G401 (cell line): ENCODE measurements at regions not wholly inside any gene's neighbourhood (a gene's known extent, or its start where the extent isn't known, plus 50 kb on each side); places are given as distances from the start of the nearest gene placed in this dataset.
A peak's percentile ranks its signal among the peaks of the same experiment; 100 is the strongest.

ENCODE experiments used
- DNase-seq: peaks from one replicate; pipeline ENCODE4 v3.0.0-alpha.2; 2015; ENCODE audit warnings: low spot score
- in situ Hi-C: cut with HindIII; loops from 2 replicates; pipeline ENCODE4 v1.10.0; 2016; ENCODE audit warnings: low sequenced_read_pairs, mixed read lengths

DNA sequence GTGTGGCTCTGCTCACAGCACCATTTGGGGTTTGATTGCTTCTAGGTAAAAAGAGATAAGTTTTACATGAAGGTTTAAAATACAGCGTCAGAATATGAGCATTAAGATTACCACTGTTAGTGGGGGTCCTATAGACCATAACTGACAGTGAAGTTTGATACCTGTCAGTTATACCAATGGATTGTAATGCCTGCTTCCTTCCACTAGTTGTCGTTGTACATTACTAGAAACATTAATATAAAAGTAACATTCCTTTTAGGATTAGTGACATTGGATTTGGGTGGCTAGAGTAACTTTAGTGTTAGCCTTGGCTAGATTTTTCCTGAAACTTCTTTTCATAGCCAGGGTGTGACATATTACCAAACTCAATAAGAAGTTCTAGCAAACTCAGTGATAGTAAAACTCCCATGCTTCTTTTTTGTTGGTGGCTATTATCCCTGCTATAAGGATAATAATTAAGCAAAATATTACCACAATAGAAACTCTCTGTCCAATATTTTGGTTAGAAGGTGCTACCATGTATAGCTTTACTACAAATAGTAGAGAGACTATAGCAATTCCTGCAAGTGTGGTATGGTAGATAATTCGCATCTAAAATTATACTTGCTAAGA, 57.1 kb downstream of the FAM181B start:
- in situ Hi-C loops: no loop called here
- no peak for DNase-seq

DNA sequence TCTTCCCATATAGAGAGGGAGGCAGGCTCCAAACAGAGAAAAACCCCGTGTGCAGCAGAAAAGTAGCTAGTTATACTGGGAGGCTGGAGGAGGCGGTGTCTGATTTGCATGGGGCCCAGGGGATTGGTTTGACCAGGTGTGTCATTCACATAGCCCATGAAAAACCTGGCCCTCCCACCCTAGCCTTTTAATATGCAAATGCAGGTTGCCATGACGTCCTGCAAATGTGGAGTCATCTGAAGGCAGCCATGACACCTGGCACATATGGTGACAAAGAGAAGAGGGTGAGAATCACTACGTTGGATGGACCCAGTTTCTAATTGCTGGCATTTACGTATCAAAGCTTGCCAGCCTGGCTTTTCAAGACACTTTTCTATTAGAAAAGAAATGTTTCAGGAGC, 57.8 kb downstream of the FAM181B start:
- in situ Hi-C loops: no loop called here
- DNase-seq: no peak

DNA sequence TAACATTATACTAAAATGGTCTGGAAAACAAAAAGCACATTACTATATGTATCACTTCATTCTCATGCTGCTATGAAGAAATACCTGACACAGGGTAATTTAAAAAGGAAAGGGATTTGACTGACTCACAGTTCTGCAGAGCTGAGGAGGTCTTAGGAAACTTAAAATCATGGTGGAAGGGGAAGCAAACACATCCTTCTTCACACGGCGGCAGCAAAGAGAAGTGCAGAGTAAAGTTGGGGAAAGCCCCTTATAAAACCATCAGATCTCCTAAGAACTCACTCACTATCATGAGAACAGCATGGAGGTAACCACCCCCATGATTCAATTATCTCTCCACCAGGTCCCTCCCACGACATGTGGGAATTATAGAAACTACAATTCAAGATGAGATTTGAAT, 60.0 kb downstream of the FAM181B start:
- in situ Hi-C loops: no loop called here
- DNase-seq: no peak

DNA sequence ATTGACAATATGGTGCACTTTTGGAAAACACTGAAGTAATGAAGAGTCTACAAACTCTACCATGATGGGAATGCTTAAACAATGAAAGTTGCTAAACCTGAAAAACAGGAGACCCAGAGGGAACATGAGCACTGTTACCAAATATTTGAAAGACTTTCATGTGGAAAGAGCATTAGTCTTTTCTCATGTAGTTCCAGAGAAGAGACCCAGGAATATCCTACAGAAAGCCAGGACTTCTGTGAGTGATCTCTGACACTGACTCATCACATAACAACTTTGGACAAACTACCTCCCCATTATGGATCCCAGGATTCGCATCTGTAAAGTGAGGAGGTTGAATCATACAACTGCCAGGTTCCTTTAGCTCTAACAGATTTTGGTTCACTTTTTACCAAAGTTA, 62.2 kb downstream of the FAM181B start:
- in situ Hi-C loops: no loop called here

DNA sequence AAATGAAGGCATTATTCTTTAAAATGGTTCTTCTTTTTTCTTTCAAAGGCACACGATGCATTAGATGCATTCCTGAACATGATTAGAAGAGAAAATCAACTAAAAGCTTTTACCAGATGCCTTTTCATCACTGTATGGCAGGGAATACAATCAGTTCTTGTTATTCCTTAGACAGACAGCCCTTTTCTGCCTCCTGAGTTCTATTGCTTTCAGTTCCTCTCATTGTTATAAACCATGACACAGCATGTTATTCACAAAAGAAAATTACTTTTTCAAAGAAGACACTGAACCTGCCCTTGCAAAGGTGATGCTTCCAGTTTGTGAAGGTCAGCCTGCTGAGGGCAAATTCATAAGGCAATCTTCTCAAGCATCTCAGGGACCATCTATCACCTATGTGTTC, 70.1 kb downstream of the FAM181B start:
- DNase-seq: no peak
- in situ Hi-C loops: no loop called here

More for the DNA sequence above, 62.2 kb downstream of the FAM181B start:
- DNase-seq: no peak

DNA sequence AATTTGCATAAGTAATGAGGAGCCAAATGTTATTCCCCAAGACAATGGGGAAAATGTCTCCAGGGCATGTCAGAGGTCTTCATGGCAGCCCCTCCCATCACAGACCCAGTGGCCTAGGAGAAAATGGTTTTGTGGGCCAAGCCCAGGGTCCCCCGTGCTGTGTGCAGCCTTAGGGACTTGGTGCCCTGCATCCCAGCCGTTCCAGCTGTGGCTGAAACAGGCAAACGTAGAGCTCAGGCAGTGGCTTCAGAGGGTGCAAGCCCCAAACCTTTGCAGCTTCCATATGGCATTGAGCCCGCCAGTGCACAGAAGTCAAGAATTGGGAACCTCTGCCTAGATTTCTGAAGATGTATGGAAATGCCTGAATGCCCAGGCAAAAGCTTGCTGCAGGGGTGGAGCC, 79.9 kb downstream of the FAM181B start:
- DNase-seq: no peak
- in situ Hi-C loops: no loop called here

DNA sequence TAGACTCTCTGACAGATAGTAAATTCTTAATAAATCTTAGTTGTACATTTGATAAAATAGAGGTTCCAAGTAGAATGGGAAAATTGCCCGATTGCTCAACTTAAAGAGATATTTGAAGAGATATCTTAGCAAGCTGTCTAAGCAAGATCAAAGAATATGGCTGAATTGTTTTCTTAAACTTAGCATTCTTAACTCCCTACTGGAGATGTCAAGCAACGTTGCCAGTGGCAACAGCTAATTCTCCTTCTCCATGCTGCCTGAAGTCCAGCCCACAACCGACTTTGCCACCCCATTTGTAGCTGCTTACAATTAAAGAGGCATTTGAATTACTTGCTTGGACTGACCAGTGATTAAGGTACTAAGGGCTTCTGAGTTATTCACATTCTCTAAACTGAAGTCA, 94.4 kb downstream of the FAM181B start:
- in situ Hi-C loops: no loop called here
- DNase-seq: no peak

DNA sequence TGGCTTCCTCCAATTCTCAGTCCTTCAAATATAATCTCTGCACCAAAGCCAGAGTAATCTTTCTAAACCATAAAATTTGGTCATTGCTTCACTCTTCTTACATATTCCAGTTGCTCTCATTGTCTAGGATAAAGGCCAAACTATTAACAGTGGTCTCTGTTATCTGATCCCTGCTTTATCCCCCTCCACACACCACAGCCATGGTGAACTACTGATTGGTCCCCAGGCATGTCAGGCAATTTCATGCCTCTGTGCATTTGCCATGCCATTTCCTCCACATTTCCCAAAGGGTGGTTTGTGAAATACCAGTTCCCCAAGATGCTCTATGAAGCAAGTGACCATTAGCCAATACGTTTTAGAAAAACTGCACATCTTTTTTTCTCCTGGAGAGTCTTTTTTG, 97.0 kb downstream of the FAM181B start:
- DNase-seq: no peak
- in situ Hi-C loops: no loop called here

DNA sequence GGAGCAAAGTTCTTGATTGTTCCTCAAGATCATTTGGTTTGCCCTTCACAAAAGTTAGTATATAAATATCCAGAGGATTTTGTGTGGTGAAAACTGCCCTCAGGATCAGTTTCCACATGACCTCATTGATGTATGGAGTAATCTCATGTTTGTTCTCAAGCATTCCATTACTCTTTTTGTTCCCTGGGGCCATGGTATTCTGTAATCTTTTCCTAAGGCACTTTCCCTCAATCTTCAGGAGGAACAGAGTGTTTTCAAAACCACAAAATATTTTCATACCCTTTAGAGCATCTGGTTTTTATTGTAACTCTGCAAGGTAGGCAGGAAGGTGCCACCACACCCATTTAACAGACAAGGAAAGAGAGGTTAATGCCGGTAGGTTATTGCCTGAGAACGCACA, 99.6 kb downstream of the FAM181B start:
- in situ Hi-C loops: no loop called here
- no peak for DNase-seq

DNA sequence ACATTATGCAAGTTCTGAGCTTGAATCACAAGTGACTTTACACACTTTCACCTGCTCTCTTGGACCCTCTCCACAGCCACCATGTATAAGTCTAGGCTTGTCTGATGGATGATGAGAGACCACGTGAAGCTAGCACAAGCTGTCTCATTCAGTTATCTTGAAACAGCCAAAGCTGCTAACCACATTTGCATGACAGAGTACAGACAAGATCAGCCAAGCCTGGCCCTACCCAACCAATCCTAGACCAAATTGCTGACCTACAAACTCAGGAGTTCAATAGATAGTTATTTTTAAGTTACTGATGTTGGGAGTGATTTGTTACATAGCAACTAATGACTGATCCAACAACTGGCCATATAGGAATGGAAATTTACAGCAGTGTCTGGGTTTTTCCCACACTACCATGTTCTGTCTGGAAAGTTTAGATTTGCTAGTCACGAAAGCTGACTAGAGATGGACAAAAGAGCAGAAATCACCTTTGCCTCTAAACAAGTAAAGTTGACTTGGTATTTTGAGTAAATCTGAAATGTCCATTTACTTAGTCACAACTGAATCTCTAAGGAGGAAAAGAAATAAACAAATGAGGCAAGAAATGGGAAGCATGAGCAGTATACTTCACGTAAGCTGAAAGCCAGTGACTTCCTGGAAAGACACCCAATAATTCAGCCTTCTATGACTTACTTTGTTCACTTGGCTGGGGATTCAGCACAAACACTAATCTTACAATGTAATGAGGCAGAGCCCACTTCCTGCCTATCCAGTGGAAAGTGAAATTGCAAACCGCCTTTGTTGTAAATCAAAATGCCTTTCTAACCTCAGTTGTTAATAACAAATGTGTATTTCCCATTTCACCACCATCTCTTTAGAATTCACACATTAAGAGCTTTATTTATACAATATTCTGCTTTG, 101.7 kb downstream of the FAM181B start:
- no peak for DNase-seq
- in situ Hi-C loops: no loop called here

DNA sequence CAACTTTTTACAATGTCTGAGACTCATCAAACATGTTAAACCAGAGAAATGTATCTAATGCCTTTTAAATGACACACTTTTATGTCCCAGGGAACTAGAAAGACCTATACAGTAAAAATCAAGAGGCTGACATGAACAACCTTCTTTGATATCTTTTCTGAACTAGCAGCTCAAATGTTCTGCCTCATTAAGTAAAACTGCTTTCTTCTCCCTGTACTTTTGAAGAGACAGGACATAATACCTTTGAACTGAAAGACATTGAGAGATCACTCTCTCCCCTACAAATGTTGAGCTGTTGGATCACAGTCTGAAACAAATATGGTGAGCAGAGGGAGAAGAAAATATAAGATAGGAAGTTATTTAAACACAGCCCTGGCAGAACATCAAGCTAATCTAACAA, 123.0 kb downstream of the FAM181B start:
- DNase-seq: no peak
- in situ Hi-C loops: no loop called here

DNA sequence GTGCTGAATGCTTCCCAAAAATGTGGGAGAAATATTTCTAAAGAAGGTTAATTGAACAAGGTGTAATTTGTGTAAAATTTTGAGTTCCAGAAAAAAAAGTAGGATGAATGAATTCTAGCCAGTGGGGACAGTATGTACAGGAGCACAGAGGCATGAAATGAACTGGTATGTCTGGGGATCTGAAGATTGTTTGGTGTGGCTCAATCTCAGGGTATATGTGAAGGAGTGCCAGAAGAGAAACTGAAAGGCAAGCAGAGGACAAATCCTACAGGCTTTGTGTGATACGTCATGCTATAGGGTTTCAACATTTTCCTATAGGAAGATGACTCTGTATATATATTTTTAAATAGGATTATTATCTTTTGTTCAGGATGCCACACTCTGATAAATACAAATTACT, 126.9 kb downstream of the FAM181B start:
- DNase-seq: no peak
- in situ Hi-C loops: no loop called here

DNA sequence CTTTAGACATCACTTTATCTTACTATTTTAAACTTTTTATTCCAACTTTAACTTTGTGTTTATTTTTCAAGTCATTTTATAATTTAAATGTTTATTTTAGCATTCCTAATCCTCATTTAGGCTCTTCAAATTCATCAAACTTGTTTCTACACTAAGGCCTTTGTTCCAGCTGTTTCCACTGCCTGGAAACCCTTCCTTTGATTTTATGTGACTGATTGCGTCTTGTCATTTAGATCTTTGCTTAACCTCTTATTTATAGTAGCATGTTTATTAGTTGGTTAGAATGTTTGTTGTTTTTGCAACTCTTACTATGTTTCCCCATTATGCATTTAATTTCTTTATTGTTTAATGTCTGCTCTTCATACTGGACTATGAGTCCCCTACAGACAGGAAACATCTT, 132.0 kb downstream of the FAM181B start:
- in situ Hi-C loops: no loop called here
- no peak for DNase-seq

DNA sequence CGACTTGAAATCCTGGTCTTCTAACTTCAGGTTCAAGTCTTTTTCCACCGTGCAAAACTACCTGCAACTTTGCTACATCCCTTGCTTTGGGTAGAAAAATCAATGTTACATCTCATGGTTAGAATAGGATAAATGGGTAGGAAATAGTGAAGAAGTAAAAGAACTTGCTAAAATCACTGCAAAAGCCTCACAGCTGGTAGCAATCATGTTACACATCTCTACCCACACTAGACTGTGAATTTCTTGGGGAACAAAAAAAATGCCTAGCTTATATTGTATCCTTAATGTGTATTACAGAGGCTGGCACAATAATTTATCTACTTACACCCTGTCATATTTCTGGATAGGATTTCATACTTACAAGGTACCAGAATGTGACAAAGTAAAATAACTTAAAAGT, 133.8 kb downstream of the FAM181B start:
- in situ Hi-C loops: no loop called here

DNA sequence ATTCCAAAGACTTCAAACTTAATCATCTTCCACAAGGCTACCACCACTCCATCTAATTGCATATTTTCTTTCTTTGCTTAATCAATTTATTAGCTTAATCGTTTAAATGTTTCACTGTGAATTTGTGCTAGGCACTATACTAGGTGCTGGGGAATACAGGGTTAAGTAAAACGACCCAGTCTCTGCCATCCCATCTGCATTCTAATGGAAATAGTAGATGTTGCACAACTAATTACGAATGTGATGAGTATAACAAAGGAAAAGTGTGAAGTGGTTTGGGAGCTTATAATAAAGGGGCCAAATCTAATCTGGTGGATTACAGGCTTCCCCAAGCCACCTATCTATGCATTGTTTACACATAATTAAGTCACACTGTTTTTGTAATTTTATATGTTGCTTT, 147.1 kb downstream of the FAM181B start:
- in situ Hi-C loops: no loop called here
- no peak for DNase-seq

More for the DNA sequence above, 133.8 kb downstream of the FAM181B start:
- DNase-seq: no peak

DNA sequence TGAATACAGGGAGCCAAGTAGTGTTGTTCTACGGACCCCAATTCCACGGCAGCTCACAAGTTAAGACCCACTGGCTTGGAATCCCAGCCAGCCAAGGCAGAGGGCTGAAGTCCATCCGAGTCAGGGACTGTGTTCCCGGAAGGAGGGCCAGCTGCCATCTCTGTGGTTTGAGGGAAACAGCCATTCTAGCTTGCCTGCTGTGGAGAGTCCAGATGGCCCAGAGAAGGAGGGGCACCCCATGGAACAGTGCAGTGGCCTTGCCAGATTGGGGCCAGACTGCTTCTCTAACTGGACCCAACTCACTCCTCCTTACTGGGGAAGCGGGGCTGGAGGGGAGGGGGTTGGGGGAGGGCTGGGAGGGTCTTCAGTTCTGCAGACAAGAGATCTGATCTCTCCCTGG, 156.4 kb downstream of the FAM181B start:
- in situ Hi-C loops: no loop called here
- DNase-seq: peak; percentile 89

DNA sequence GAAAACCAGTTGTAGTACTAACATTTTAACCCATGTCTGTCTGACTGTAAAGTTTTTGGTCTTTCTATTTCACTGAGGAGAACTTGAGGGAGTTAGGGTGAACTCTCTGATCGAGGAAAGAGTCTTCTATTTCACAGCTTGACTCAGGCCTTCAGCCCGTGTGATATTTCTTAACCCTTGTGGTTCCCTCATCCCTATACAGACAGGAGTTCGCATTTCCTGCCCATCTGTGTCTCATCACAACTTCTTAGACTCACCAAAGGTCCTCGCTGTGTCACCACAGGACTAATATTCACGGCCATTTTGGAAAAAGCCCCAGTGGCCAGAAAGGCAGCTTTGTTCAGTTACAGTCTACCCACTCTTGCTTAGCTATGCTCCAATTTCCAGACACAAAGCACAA, 172.8 kb downstream of the FAM181B start:
- in situ Hi-C loops: no loop called here
- no peak for DNase-seq

DNA sequence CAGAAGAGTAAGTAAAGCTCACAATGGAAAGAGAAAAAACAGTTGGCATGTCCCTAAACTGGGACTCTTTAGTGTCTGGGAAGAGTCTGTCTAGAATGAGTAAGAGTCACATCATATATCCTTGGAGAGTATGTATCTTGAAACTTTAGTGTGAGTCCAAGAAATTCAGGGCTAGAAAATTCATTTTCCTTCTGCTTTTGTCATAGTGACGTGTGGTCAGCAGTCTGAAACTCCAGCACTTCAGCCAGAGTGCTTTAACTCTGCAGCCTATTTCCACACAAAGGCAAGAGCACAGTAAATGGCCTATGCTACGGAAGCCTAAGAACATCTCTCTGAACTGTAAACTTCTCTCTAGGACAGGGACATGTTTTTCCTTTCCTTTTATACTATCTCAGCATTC, 174.1 kb downstream of the FAM181B start:
- in situ Hi-C loops: no loop called here

DNA sequence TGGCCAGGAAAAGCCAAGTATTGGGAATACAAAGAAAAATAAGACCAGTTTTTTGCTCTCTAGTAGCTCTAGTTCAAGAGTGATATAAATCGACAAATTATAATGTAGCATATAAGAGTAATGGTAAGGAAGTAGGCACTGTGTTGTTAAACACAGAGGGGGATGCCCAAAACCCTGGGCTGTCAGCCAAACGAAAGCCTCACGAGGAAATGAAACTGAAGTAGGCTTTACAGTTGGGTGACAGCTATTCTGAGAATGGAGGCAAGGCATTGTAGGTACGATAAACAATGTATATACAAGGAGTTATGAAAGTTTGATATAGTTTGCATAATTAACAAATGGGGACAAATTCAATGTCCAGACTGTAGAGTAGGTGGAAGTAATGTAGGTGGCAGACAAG, 176.4 kb downstream of the FAM181B start:
- no peak for DNase-seq
- in situ Hi-C loops: no loop called here

More for the DNA sequence above, 174.1 kb downstream of the FAM181B start:
- no peak for DNase-seq

DNA sequence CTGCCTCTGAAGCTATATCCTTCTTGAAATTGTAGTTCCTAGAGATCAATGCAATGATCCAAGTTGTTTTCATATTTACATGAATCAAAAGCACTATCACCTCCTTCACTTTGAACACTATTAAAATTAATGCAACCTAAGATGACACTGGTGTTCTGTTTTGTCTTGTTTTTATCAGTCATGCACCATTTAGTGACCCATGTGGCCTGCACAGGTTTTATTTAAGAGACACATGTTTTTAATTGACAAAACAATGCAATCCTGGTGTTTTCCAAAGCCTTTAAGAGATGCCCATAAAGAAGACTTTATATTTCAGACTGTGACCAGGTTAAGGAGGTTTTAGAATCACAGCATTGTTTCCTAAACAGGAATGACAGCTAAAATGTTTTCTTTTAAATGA, 177.5 kb downstream of the FAM181B start:
- in situ Hi-C loops: no loop called here
- DNase-seq: no peak
